SK-N-SH (cell line): ENCODE measurements at regions not wholly inside any gene's neighbourhood (a gene's known extent, or its start where the extent isn't known, plus 50 kb on each side); places are given as distances from the start of the nearest gene placed in this dataset.

Experiments used
- CTCF ChIA-PET: fragments of 300-600, 350-600 bp; formaldehyde crosslinking; extraction: SDS; loops from one replicate; lab custom pipeline; 2021; lab: Yijun Ruan, JAX
- POLR2A ChIA-PET: fragments of 350-600 bp; sonication (Branson Sonifier 250); formaldehyde crosslinking; extraction: SDS; loops from one replicate; lab custom pipeline; 2020; ENCODE audit warnings: antibody characterized with exemption, inconsistent platforms; lab: Yijun Ruan, JAX
- DNase-seq: peaks from one replicate; pipeline ENCODE4 v3.0.0; 2012
- H2AFZ ChIP-seq: fragments of 200-600 bp; sonication (generic); 2 replicates; pipeline ENCODE4 v1.8.1; 2016; ENCODE audit warnings: antibody characterized with exemption, mild to moderate bottlenecking, low read depth
- H3F3A ChIP-seq: fragments of 200-600 bp; sonication (generic); replicated peaks from 2 replicates; pipeline ENCODE3; 2016; ENCODE audit warnings: antibody characterized with exemption, mild to moderate bottlenecking; ENCODE audit not compliant: insufficient read depth
- H3K27ac ChIP-seq, 2 experiments: fragments of 200-500 bp in 1 of 2; fragments of 200-600 bp in 1 of 2; sonication (Bioruptor generic) in 1 of 2; sonication (generic), shearing (Covaris generic) in 1 of 2; 2 replicates each; pipeline versions ENCODE4 v1.5.1 to v1.6.1; 2014 to 2016; ENCODE audit warnings: low read depth in 2 of 2, inconsistent platforms in 1 of 2, low read length in 1 of 2, mild to moderate bottlenecking in 1 of 2, mixed read lengths in 1 of 2
- H3K27me3 ChIP-seq: fragments of 200-600 bp; sonication (generic), shearing (Covaris generic); 2 replicates; pipeline ENCODE4 v1.6.1; 2016; ENCODE audit warnings: mixed run types; ENCODE audit not compliant: insufficient read depth
- H3K36me3 ChIP-seq, 2 experiments: fragments of 200-500 bp in 1 of 2; fragments of 200-600 bp in 1 of 2; sonication (Bioruptor generic) in 1 of 2; sonication (generic) in 1 of 2; replicated peaks in 1 of 2; 2 replicates each; pipeline versions ENCODE3 to v1.5.1; 2014 to 2016; ENCODE audit warnings: low read length in 1 of 2, mild to moderate bottlenecking in 1 of 2; ENCODE audit not compliant: insufficient read depth in 2 of 2, control insufficient read depth in 1 of 2
- H3K4me1 ChIP-seq, 2 experiments: fragments of 200-500 bp in 1 of 2; fragments of 200-600 bp in 1 of 2; sonication (Bioruptor generic) in 1 of 2; sonication (generic), shearing (Covaris generic) in 1 of 2; 2 replicates each; pipeline versions ENCODE4 v1.5.1 to v1.6.1; 2014 to 2016; ENCODE audit warnings: low read depth in 1 of 2, low read length in 1 of 2, mixed run types in 1 of 2; ENCODE audit not compliant: insufficient read depth in 2 of 2, control insufficient read depth in 1 of 2
- H3K4me2 ChIP-seq: fragments of 200-600 bp; sonication (generic), shearing (Covaris generic); 2 replicates; pipeline ENCODE4 v1.6.1; 2017; ENCODE audit warnings: mixed run types
- H3K4me3 ChIP-seq, 2 experiments: fragments of 200-500 bp in 1 of 2; fragments of 200-600 bp in 1 of 2; sonication (Bioruptor generic) in 1 of 2; sonication (generic), shearing (Covaris generic) in 1 of 2; 2 replicates each; pipeline versions ENCODE4 v1.5.1 to v1.8.1; 2014 to 2016; ENCODE audit warnings: low read depth in 2 of 2, inconsistent platforms in 1 of 2, low read length in 1 of 2, mild to moderate bottlenecking in 1 of 2, mixed read lengths in 1 of 2, moderate library complexity in 1 of 2
- H3K79me2 ChIP-seq: fragments of 200-600 bp; sonication (generic); 2 replicates; pipeline ENCODE4 v1.8.1; 2017; ENCODE audit warnings: mild to moderate bottlenecking; ENCODE audit not compliant: insufficient read depth
- H3K9ac ChIP-seq: fragments of 200-600 bp; sonication (generic); 2 replicates; pipeline ENCODE4 v1.6.1; 2017; ENCODE audit warnings: mixed run types
- H3K9me2 ChIP-seq: fragments of 200-600 bp; sonication (generic); 2 replicates; pipeline ENCODE4 v1.6.1; 2017; ENCODE audit warnings: mixed run types
- H3K9me3 ChIP-seq: fragments of 200-600 bp; sonication (generic); 2 replicates; pipeline ENCODE4 v1.6.1; 2017; ENCODE audit warnings: mixed run types, mild to moderate bottlenecking, moderate library complexity
- H4K20me1 ChIP-seq: fragments of 200-600 bp; sonication (generic); 2 replicates; pipeline ENCODE4 v1.6.1; 2017; ENCODE audit warnings: mild to moderate bottlenecking, mixed run types; ENCODE audit not compliant: insufficient read depth
- FOXJ3 ChIP-seq: sonication (generic); formaldehyde crosslinking; IDR thresholded peaks from 2 replicates; pipeline ENCODE4 v1.5.1; 2020; ENCODE audit warnings: mild to moderate bottlenecking, missing genetic modification reagents
- FOXM1 ChIP-seq: IDR thresholded peaks from 2 replicates; pipeline ENCODE4 v1.4.0; 2012; ENCODE audit warnings: low read depth, mild to moderate bottlenecking
- GABPA ChIP-seq: IDR thresholded peaks from 2 replicates; pipeline ENCODE4 v1.4.0; 2012; ENCODE audit warnings: low read depth, mild to moderate bottlenecking
- JUND ChIP-seq: IDR thresholded peaks from 2 replicates; pipeline ENCODE4 v1.4.0; 2012
- MXI1 ChIP-seq: IDR thresholded peaks from 2 replicates; pipeline ENCODE4 v1.6.1; 2012; ENCODE audit warnings: mild to moderate bottlenecking, low read depth, low read length, improper control_type of control experiment
- NFIC ChIP-seq: IDR thresholded peaks from 2 replicates; pipeline ENCODE4 v1.4.0; 2012; ENCODE audit warnings: borderline replicate concordance
- RCOR1 ChIP-seq: fragments of 150-350 bp; IDR thresholded peaks from 2 replicates; pipeline ENCODE4 v1.6.1; 2017; ENCODE audit warnings: antibody characterized with exemption, low read length
- RXRA ChIP-seq: IDR thresholded peaks from 2 replicates; pipeline ENCODE4 v1.4.0; 2012; ENCODE audit warnings: low read depth, mild to moderate bottlenecking, borderline replicate concordance
- SMC3 ChIP-seq: IDR thresholded peaks from 2 replicates; pipeline ENCODE4 v1.6.1; 2012; ENCODE audit warnings: low read depth, low read length, improper control_type of control experiment
- YY1 ChIP-seq: IDR thresholded peaks from 2 replicates; pipeline ENCODE4 v1.4.0; 2012; ENCODE audit warnings: low read depth, mild to moderate bottlenecking
- WGBS: methylation state at CpG from one replicate; pipeline ENCODE4 v1.1.6; 2017; ENCODE audit warnings: low lambda C conversion rate; 5-methylcytosine and 5-hydroxymethylcytosine counted together
- TF ChIP-seq, protein P1 (sequence below): IDR thresholded peaks from 2 replicates; pipeline ENCODE4; 2012
- TF ChIP-seq, protein P2 (sequence below): IDR thresholded peaks from 2 replicates; pipeline ENCODE4 v1.6.1; 2012; ENCODE audit warnings: mild to moderate bottlenecking, low read depth, low read length, moderate library complexity
- TF ChIP-seq, protein P3 (sequence below): IDR thresholded peaks from 2 replicates; pipeline ENCODE4 v1.4.0; 2012; ENCODE audit warnings: low read depth, borderline replicate concordance

DNA sequence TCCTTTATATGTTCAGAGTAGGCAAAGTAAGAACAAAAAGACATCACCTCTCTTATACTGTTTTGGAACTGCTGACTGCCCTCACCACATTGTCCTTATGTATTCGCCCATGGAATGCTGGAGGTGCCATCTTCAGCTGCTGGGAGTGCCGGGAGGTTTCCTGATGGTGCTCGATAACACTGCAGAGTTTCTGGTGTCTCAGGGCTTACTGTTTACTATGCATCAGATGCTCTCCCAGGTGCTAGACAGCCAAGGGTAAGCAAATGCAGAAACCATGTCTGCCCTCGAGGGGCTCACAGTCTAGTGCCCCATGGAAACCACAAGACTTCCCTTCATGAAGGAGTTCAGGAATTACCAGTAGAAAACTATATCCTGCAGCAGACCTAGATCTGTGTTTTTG, 70.1 kb upstream of the SMIM23 start:
- no peaks in the 10 kb centered on the region for H3K9me3 ChIP-seq
- no peaks in the 10 kb centered on the region for H3K9me2 ChIP-seq
- H3K4me3 ChIP-seq, result no peak overlapping the region
- no peaks in the 10 kb centered on the region for H3K27me3 ChIP-seq
- H2AFZ ChIP-seq, result no peak overlapping the region
- CTCF ChIA-PET, result interaction anchor here (1.3 kb wide), 1 partner anchor 297 kb away, joined by 4 read pairs; the partner anchor contains the start of gene FGF18
- no peaks in the 10 kb centered on the region for H3K36me3 ChIP-seq
- 43% methylated on average over 4 of the region's 4 CpGs for WGBS
- no peaks in the 10 kb centered on the region for H3F3A ChIP-seq
- TF ChIP-seq GABPA (no peak), YY1 (no peak), RXRA (no peak), NFIC (no peak), JUND (no peak), MXI1 (no peak), RCOR1 (no peak), SMC3 (no peak), FOXM1 (no peak), FOXJ3 (CRISPR knock-in tag) (no peak)
- TF ChIP-seq, protein P1, sequence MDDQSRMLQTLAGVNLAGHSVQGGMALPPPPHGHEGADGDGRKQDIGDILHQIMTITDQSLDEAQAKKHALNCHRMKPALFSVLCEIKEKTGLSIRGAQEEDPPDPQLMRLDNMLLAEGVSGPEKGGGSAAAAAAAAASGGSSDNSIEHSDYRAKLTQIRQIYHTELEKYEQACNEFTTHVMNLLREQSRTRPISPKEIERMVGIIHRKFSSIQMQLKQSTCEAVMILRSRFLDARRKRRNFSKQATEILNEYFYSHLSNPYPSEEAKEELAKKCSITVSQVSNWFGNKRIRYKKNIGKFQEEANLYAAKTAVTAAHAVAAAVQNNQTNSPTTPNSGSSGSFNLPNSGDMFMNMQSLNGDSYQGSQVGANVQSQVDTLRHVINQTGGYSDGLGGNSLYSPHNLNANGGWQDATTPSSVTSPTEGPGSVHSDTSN, result no peak
- TF ChIP-seq, protein P2, sequence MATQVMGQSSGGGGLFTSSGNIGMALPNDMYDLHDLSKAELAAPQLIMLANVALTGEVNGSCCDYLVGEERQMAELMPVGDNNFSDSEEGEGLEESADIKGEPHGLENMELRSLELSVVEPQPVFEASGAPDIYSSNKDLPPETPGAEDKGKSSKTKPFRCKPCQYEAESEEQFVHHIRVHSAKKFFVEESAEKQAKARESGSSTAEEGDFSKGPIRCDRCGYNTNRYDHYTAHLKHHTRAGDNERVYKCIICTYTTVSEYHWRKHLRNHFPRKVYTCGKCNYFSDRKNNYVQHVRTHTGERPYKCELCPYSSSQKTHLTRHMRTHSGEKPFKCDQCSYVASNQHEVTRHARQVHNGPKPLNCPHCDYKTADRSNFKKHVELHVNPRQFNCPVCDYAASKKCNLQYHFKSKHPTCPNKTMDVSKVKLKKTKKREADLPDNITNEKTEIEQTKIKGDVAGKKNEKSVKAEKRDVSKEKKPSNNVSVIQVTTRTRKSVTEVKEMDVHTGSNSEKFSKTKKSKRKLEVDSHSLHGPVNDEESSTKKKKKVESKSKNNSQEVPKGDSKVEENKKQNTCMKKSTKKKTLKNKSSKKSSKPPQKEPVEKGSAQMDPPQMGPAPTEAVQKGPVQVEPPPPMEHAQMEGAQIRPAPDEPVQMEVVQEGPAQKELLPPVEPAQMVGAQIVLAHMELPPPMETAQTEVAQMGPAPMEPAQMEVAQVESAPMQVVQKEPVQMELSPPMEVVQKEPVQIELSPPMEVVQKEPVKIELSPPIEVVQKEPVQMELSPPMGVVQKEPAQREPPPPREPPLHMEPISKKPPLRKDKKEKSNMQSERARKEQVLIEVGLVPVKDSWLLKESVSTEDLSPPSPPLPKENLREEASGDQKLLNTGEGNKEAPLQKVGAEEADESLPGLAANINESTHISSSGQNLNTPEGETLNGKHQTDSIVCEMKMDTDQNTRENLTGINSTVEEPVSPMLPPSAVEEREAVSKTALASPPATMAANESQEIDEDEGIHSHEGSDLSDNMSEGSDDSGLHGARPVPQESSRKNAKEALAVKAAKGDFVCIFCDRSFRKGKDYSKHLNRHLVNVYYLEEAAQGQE, result no peak
- TF ChIP-seq, protein P3, sequence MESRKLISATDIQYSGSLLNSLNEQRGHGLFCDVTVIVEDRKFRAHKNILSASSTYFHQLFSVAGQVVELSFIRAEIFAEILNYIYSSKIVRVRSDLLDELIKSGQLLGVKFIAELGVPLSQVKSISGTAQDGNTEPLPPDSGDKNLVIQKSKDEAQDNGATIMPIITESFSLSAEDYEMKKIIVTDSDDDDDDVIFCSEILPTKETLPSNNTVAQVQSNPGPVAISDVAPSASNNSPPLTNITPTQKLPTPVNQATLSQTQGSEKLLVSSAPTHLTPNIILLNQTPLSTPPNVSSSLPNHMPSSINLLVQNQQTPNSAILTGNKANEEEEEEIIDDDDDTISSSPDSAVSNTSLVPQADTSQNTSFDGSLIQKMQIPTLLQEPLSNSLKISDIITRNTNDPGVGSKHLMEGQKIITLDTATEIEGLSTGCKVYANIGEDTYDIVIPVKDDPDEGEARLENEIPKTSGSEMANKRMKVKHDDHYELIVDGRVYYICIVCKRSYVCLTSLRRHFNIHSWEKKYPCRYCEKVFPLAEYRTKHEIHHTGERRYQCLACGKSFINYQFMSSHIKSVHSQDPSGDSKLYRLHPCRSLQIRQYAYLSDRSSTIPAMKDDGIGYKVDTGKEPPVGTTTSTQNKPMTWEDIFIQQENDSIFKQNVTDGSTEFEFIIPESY, result no peak
- TF ChIP-seq, all 33 proteins: peak for 0
- POLR2A ChIA-PET, result no interaction called here
- Histone ChIP-seq H3K27ac (no peak overlapping the region), H3K4me1 (peaks cover 0 to 12% of the 10 kb centered on the region in 2 experiments; a peak in 1 of 4 replicates), H3K4me2 (no peak overlapping the region), H3K9ac (no peak overlapping the region), H4K20me1 (no peaks in the 10 kb centered on the region), H3K79me2 (no peaks in the 10 kb centered on the region)
- DNase-seq, result no peak
